ENCODE measurements at regions not wholly inside any gene's neighbourhood (a gene's known extent, or its start where the extent isn't known, plus 50 kb on each side); places are given as distances from the start of the nearest gene placed in this dataset.

DNA sequence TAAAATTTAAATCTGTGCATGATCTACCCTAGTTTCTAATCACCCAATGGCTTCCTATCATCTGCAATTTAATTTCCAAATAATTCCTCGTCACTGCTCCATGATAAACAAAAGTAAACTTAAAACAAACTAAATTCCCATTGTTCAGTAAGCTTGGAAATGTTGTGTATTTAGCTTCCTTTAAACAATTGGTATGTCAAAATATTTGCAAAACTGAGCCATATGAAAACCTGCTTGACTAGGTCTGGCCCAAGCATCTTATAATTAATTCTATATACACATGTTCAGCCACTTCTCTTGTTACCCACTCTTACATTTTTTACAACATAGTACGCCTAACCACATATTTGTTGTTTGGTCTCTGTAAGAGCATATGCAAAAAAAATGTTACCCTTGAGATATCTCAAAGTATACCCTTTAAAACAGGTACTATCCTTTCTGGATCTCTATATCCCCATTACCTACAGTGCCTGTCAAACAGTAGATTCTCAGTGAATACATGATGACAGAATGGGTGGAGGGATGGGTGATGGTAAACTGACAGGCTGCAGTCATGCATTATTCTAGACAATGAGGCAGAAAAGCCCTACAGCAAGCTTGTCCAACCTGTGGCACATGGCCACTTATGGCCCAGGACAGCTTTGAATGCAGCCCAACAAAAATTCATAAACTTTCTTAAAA is 1277.9 kb upstream of the TENM4 start:
- Histone ChIP-seq H3K79me1 (ENCODE audit: low read depth, low read length) (no peaks in the 10 kb centered on the region), H3K23me2 (ENCODE audit: low read depth, low read length) (no peaks in the 10 kb centered on the region), H3K23ac (ENCODE audit: insufficient read length) (no peak overlapping the region), H3K14ac (ENCODE audit: insufficient read length) (no peak overlapping the region), H3K4me1 (replicated peaks in 1 of 4; ENCODE audit: control insufficient read depth in 3 of 4, insufficient read depth in 4 of 4, low read length in 3 of 4) (no peaks in the 10 kb centered on the region), H4K5ac (ENCODE audit: insufficient read length, low read depth, low read length) (no peak overlapping the region), H2BK20ac (ENCODE audit: low read length) (no peak overlapping the region), H2AK5ac (ENCODE audit: low read depth, low read length) (no peak overlapping the region), H4K91ac (replicated peaks; ENCODE audit: insufficient read length, low read length) (no peak overlapping the region), H4K20me1 (replicated peaks in 1 of 2; ENCODE audit: control insufficient read depth in 1 of 2, insufficient read depth in 2 of 2, low read length in 2 of 2) (no peaks in the 10 kb centered on the region), H3K9me3 (ENCODE audit: insufficient read depth in 2 of 2, low read depth in 1 of 2, low read length in 1 of 2) (no peaks in the 10 kb centered on the region), H2AFZ (ENCODE audit: low read length) (no peak overlapping the region), H2BK5ac (ENCODE audit: low read depth, low read length) (no peak overlapping the region), H2BK120ac (replicated peaks; ENCODE audit: low read depth, low read length) (no peak overlapping the region), H3K36me3 (ENCODE audit: control insufficient read depth in 2 of 4, insufficient read depth in 4 of 4, low read length in 3 of 4) (no peaks in the 10 kb centered on the region), H3K79me2 (ENCODE audit: control insufficient read depth in 1 of 2, insufficient read depth in 2 of 2, low read length in 2 of 2) (no peaks in the 10 kb centered on the region), H3K4ac (replicated peaks; ENCODE audit: insufficient read length, low read depth, low read length) (no peak overlapping the region), H2BK12ac (ENCODE audit: low read depth, low read length) (no peak overlapping the region), H3K56ac (replicated peaks; ENCODE audit: insufficient read length, low read depth, low read length) (no peak overlapping the region), H3K18ac (ENCODE audit: extremely low read depth, low read length) (no peak overlapping the region), H3K4me2 (ENCODE audit: insufficient read depth in 1 of 2, low read depth in 2 of 2, low read length in 2 of 2) (no peak overlapping the region), H3K27ac (ENCODE audit: low read depth, low read length) (no peak overlapping the region), H2BK15ac (ENCODE audit: low read length) (no peak overlapping the region), H3K27me3 (replicated peaks in 1 of 4; ENCODE audit: control insufficient read depth in 3 of 4, extremely low read depth in 1 of 4, insufficient read depth in 3 of 4, low read length in 3 of 4) (no peaks in the 10 kb centered on the region), H3K9ac (replicated peaks in 1 of 4; ENCODE audit: extremely low read depth in 1 of 4, low read depth in 3 of 4, low read length in 3 of 4) (no peak overlapping the region), H3K4me3 (ENCODE audit: extremely low read depth in 1 of 4, insufficient read depth in 2 of 4, low read depth in 3 of 4, low read length in 4 of 4) (no peak overlapping the region), H4K8ac (ENCODE audit: extremely low read depth, insufficient read depth, low read length) (no peak overlapping the region)
- ChIA-PET POLR2A (ENCODE audit: partially characterized antibody) (no interaction called here), CTCF (ENCODE audit: partially characterized antibody) (no interaction called here)
- WGBS, 2 experiments (ENCODE audit: extremely low coverage in 1 of 2, insufficient coverage in 1 of 2, insufficient read length in 1 of 2, insufficient replicate concordance in 2 of 2, low coverage in 1 of 2, low lambda C conversion rate in 2 of 2, missing lambda C conversion rate in 1 of 2), result 90% methylated on average over 2 of the region's 2 CpGs; no CpG with 5 or more reads in 1 of the 2 experiments
- FAIRE-seq (no peak), DNase-seq (ENCODE audit: low read depth in 1 of 2, low spot score in 2 of 2) (no peak)
- TF ChIP-seq BACH1 (IDR thresholded peaks at IDR 0.05; ENCODE audit: low read length) (no peak), TBP (IDR thresholded peaks at IDR 0.05; ENCODE audit: low read depth, low read length) (no peak), KDM1A (IDR thresholded peaks at IDR 0.05; ENCODE audit: borderline replicate concordance, low read length) (no peak), YY1 (IDR thresholded peaks at IDR 0.05; ENCODE audit: low read depth, low read length) (no peak), RNF2 (IDR thresholded peaks at IDR 0.05; ENCODE audit: borderline replicate concordance, low read depth, low read length, missing control alignments, poor library complexity, severe bottlenecking) (no peak), TEAD4 (IDR thresholded peaks at IDR 0.05; ENCODE audit: low read depth, low read length) (no peak), SIN3A (conservative IDR thresholded peaks at IDR 0.05 in 1 of 2, IDR thresholded peaks at IDR 0.05 in 1 of 2; ENCODE audit: low read depth in 1 of 2, low read length in 2 of 2) (no peak), CHD1 (IDR thresholded peaks at IDR 0.05; ENCODE audit: low read depth, low read length) (no peak), JUN (IDR thresholded peaks at IDR 0.05; ENCODE audit: low read depth, low read length) (no peak), JUND (IDR thresholded peaks at IDR 0.05; ENCODE audit: low read length) (no peak)
- TF ChIP-seq, protein P1, sequence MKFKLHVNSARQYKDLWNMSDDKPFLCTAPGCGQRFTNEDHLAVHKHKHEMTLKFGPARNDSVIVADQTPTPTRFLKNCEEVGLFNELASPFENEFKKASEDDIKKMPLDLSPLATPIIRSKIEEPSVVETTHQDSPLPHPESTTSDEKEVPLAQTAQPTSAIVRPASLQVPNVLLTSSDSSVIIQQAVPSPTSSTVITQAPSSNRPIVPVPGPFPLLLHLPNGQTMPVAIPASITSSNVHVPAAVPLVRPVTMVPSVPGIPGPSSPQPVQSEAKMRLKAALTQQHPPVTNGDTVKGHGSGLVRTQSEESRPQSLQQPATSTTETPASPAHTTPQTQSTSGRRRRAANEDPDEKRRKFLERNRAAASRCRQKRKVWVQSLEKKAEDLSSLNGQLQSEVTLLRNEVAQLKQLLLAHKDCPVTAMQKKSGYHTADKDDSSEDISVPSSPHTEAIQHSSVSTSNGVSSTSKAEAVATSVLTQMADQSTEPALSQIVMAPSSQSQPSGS (IDR thresholded peaks at IDR 0.05; ENCODE audit: low read length), result no peak
- TF ChIP-seq, protein P2, sequence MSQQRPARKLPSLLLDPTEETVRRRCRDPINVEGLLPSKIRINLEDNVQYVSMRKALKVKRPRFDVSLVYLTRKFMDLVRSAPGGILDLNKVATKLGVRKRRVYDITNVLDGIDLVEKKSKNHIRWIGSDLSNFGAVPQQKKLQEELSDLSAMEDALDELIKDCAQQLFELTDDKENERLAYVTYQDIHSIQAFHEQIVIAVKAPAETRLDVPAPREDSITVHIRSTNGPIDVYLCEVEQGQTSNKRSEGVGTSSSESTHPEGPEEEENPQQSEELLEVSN (IDR thresholded peaks at IDR 0.05), result no peak

Data from H1 (cell line).